ENCODE measurements at regions not wholly inside any gene's neighbourhood (a gene's known extent, or its start where the extent isn't known, plus 50 kb on each side); places are given as distances from the start of the nearest gene placed in this dataset.

DNA sequence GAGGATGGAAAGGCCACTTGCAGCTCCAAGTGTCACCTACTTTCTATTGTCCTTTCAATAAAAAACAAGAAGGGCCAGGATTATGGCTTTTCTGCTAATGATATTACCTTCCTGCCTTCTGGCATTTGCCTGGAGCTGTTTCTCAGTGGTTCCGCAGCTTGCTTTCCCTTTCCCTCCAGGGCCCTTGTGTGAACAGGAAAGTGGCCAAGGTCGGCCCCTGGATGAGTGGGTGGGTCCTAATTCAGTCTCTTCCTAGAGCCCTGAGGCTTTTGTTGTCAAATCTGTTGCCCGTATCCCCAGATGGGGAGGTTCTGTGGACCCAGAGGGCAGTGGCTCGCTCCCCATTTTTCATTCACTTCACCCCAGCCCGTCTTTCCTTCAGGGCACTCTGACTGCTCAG lies 64.2 kb upstream of the UMPS start:
- Mint-ChIP-seq H3K27me3 (peaks cover 3% of the 10 kb centered on the region), H3K36me3 (peaks cover 3% of the 10 kb centered on the region), H3K9me3 (peaks cover 4% of the 10 kb centered on the region), H3K4me1 (peaks cover 4% of the 10 kb centered on the region), H3K4me3 (no peak overlapping the region), H3K27ac (no peak overlapping the region)
- DNase-seq (ENCODE audit: low spot score in 2 of 2) (no peak), ATAC-seq (ENCODE audit: low read depth) (no peak)

DNA sequence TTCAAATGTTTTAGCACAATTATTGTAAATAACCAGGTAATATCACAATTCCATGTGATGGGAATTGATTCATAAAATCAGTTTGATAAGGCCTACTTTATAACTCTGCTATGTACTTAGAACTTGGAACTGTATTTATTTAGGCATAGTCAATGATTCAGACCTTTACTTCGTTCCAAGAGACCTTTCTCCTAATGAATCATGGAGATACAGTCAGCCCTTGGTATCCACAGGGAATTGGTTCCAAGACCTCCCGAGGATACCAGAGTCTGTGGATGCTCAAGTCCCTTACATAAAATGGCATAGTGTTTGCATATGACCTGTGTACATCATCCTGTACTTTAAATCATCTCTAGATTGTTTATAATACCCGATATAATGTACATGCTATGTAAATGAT lies 60.8 kb upstream of the UMPS start:
- no peak overlapping the region for H3K4me3 Mint-ChIP-seq
- H3K27ac Mint-ChIP-seq: no peak overlapping the region
- no peak for ATAC-seq (ENCODE audit: low read depth)
- peaks cover 3% of the 10 kb centered on the region for H3K27me3 Mint-ChIP-seq
- DNase-seq (ENCODE audit: low spot score in 2 of 2): no peak
- H3K9me3 Mint-ChIP-seq: peaks cover 7% of the 10 kb centered on the region
- peaks cover 5% of the 10 kb centered on the region for H3K36me3 Mint-ChIP-seq
- H3K4me1 Mint-ChIP-seq: peaks cover 7% of the 10 kb centered on the region

DNA sequence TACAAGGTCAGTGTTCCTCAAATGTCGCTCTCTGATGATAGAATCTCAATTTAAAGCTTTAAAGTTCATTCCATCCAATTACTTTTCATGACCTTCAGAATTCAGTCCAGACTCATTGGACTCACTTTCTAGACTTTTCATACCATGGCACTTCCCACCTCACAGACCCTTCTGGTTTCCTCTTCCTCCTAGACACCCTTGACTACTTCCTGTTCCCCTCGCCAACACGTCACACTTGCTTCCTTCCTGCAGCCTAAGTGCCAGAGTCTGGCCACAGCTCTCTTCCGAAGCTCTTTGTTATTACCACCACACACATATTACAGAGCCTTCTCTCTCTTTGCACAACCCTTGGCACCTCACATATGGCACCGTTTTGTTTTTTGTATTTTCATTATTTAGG lies 59.1 kb upstream of the UMPS start:
- H3K9me3 Mint-ChIP-seq: peaks cover 7% of the 10 kb centered on the region
- peaks cover 3% of the 10 kb centered on the region for H3K27me3 Mint-ChIP-seq
- peaks cover 7% of the 10 kb centered on the region for H3K4me1 Mint-ChIP-seq
- DNase-seq (ENCODE audit: low spot score in 2 of 2): no peak
- peaks cover 5% of the 10 kb centered on the region for H3K36me3 Mint-ChIP-seq
- H3K27ac Mint-ChIP-seq: no peak overlapping the region
- peak; percentile 56 for ATAC-seq (ENCODE audit: low read depth)
- no peak overlapping the region for H3K4me3 Mint-ChIP-seq

DNA sequence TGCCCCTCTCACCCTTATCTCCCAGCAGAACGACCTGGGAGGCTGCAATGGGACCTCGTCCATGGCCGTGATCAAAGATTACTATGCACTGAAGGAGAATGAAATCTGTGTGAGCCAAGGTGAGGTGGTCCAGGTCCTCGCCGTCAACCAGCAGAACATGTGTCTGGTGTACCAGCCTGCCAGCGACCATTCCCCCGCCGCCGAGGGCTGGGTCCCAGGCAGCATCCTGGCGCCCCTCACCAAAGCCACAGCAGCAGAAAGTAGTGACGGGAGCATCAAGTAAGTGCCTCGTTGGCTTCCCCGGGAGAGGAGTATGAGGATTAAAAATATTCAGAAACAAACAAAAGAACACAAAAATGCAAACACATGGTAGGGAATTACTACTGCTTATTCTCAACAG lies 55.9 kb upstream of the UMPS start:
- H3K4me3 Mint-ChIP-seq: no peak overlapping the region
- H3K4me1 Mint-ChIP-seq: peaks cover 7% of the 10 kb centered on the region
- H3K9me3 Mint-ChIP-seq: peaks cover 7% of the 10 kb centered on the region
- no peak overlapping the region for H3K27ac Mint-ChIP-seq
- peaks cover 5% of the 10 kb centered on the region for H3K36me3 Mint-ChIP-seq
- no peak for ATAC-seq (ENCODE audit: low read depth)
- peaks cover 3% of the 10 kb centered on the region for H3K27me3 Mint-ChIP-seq
- no peak for DNase-seq (ENCODE audit: low spot score in 2 of 2)

DNA sequence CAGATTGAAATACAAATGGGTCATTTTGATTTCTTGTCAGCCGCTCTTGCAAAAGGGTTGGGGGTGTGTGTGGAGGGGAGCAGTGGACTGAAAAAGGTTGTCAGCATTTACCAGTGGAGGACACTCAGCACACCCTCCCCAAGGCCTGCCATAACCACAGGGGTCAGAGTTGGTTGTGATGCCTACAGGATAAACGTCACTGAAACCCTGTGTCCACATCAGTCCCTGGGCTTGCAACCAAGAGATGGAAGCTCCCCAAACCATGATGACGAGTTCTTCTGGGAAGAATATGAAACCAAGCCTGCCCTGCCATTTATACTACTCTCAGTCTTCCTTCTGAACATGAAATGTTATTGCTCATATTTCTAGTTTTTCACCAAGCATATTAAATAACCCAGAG lies 54.0 kb upstream of the UMPS start:
- Mint-ChIP-seq H3K4me3 (no peak overlapping the region), H3K36me3 (peaks cover under 1% of the 10 kb centered on the region), H3K4me1 (peaks cover 2% of the 10 kb centered on the region), H3K27ac (no peak overlapping the region), H3K27me3 (peaks cover 5% of the 10 kb centered on the region), H3K9me3 (peaks cover 1% of the 10 kb centered on the region)
- DNase-seq (ENCODE audit: low spot score in 2 of 2) (no peak), ATAC-seq (ENCODE audit: low read depth) (no peak)

DNA sequence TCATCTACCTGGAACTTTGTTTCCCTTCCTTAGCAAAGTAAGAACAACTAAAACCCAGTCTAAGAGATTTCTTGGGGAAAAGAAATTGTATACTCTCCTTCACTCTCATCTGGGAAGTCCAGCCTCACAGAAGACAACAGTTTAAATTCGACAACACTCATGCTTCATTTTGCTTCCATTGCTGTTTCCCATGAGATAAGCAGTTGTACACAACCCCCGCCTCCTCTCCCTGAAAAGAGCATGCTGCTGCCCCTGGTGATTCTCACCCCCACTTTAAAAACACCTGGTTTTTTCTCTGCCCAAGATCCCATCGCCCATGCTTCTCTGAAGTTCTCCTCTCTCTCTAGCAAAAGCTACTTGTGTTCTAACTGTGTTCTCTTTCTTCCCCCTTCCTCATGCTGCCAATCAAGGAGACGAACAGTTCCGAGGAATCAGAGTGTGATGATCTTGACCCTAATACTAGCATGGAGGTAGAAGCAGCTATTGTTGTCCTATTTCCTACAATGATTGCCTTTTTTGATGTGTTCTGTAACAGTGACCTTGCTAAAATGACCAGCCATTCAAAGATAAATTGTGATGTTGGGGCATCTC lies 51.1 kb upstream of the UMPS start:
- peaks cover 5% of the 10 kb centered on the region for H3K27me3 Mint-ChIP-seq
- DNase-seq (ENCODE audit: low spot score in 2 of 2) (no peak), ATAC-seq (ENCODE audit: low read depth) (no peak)
- H3K36me3 Mint-ChIP-seq: no peaks in the 10 kb centered on the region
- no peak overlapping the region for H3K27ac Mint-ChIP-seq
- H3K4me1 Mint-ChIP-seq: no peaks in the 10 kb centered on the region
- no peak overlapping the region for H3K4me3 Mint-ChIP-seq
- H3K9me3 Mint-ChIP-seq: no peaks in the 10 kb centered on the region

Data from memory B cell (primary cell).